Stomach (tissue), 4 donors: ENCODE measurements at regions not wholly inside any gene's neighbourhood (a gene's known extent, or its start where the extent isn't known, plus 50 kb on each side); places are given as distances from the start of the nearest gene placed in this dataset.

Source experiments
- EP300 ChIP-seq: sonication (generic); formaldehyde crosslinking; IDR thresholded peaks from one replicate; pipeline ENCODE4 v1.6.1; 2017; ENCODE audit warnings: antibody characterized with exemption
- POLR2AphosphoS5 ChIP-seq, 3 donors: sonication (generic); formaldehyde crosslinking; IDR thresholded peaks; one replicate each; pipeline ENCODE4 v1.6.1; 2016; ENCODE audit warnings: antibody characterized with exemption in 3 of 3

DNA sequence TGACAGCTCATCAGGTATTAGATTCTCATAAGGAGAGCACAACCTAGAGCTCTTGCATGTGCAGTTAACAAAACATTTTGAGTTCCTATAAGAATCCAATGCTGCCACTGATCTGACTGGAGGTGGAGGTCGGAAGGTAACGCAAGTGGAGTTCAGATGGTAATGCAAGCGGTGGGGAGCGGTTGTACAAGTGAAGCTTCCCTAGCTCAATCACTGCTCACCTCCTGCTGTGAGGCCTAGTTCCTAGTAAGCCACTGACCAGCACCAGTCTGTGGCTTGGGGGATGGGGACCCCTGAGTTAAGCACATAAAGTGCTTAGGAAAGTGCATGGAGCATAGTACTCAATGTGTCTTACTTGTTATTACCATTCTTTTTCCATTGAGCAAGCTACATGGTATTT is 983.2 kb upstream of the IGFBP7 start:
- no peak for TF ChIP-seq POLR2AphosphoS5 (IDR thresholded peaks at IDR 0.05)
- no peak for TF ChIP-seq EP300
